Endothelial cell of umbilical vein (primary cell): ENCODE measurements at regions not wholly inside any gene's neighbourhood (a gene's known extent, or its start where the extent isn't known, plus 50 kb on each side); places are given as distances from the start of the nearest gene placed in this dataset.

Experiments used
- BruUV-seq: library from RNA; stranded (reverse); fragments of 400-500 nt; replicated peaks from 2 replicates; lab custom pipeline; 2021; lab: Mats Ljungman, UMichigan
- CTCF ChIA-PET: fragments of 300-600, 350-600 bp; sonication (Branson Sonifier 250); formaldehyde crosslinking; loops from one replicate; lab custom pipeline; 2021; ENCODE audit warnings: antibody characterized with exemption, inconsistent platforms; lab: Charles Lee
- POLR2A ChIA-PET: fragments of 300-600, 350-600 bp; sonication (Branson Sonifier 250); formaldehyde crosslinking; loops from one replicate; lab custom pipeline; 2021; ENCODE audit warnings: antibody characterized with exemption, inconsistent platforms; lab: Charles Lee
- DNase-seq: peaks from one replicate; pipeline ENCODE4 v3.0.0-alpha.2; 2011; ENCODE audit warnings: low read depth, low spot score
- FAIRE-seq: peaks from 2 replicates; lab custom pipeline; 2011; peaks lifted over from hg19 to GRCh38; lab: Jason Lieb, UNC
- H2AFZ ChIP-seq: 2 replicates; pipeline ENCODE4 v1.6.0; 2012; ENCODE audit warnings: low read depth, low read length, control low read depth, inconsistent platforms
- H3K27ac ChIP-seq: 2 replicates; pipeline ENCODE4 v1.5.1; 2011; ENCODE audit warnings: low read depth, mild to moderate bottlenecking, control low read depth, low read length, moderate library complexity; ENCODE audit not compliant: insufficient read depth
- H3K27me3 ChIP-seq, 2 experiments: 2 replicates each; pipeline versions ENCODE4 v1.6.0 to v1.6.1; 2011; ENCODE audit warnings: low read length in 2 of 2, mixed read lengths in 1 of 2; ENCODE audit not compliant: control insufficient read depth in 2 of 2, insufficient read depth in 2 of 2
- H3K36me3 ChIP-seq, 2 experiments: 2 replicates in 1 of 2; 3 replicates in 1 of 2; pipeline ENCODE4 v1.5.1; 2011; ENCODE audit warnings: low read length in 2 of 2, mild to moderate bottlenecking in 1 of 2, moderate library complexity in 1 of 2; ENCODE audit not compliant: control insufficient read depth in 2 of 2, insufficient read depth in 2 of 2; ENCODE audit errors: extremely low read depth in 1 of 2
- H3K4me1 ChIP-seq: 3 replicates; pipeline ENCODE4 v1.5.1; 2011; ENCODE audit warnings: mild to moderate bottlenecking, low read length; ENCODE audit not compliant: control insufficient read depth, insufficient read depth; ENCODE audit errors: extremely low read depth
- H3K4me2 ChIP-seq: 2 replicates; pipeline ENCODE4 v1.6.1; 2011; ENCODE audit warnings: low read length, control low read depth, mixed read lengths; ENCODE audit not compliant: insufficient read depth
- H3K4me3 ChIP-seq, 3 experiments: fragments of 200-600 bp in 1 of 3; sonication (generic), shearing (Covaris generic) in 1 of 3; replicated peaks in 1 of 3; 2 replicates each; pipeline ENCODE4 v1.5.1; 2011 to 2016; ENCODE audit warnings: control low read depth in 3 of 3, low read length in 3 of 3, mild to moderate bottlenecking in 2 of 3, inconsistent platforms in 1 of 3, low read depth in 1 of 3, moderate library complexity in 1 of 3; ENCODE audit not compliant: insufficient read depth in 1 of 3
- H3K79me2 ChIP-seq: 2 replicates; pipeline ENCODE4 v1.6.0; 2012; ENCODE audit warnings: low read length, inconsistent platforms; ENCODE audit not compliant: control insufficient read depth, insufficient read depth
- H3K9ac ChIP-seq: replicated peaks from 2 replicates; pipeline ENCODE3; 2011; ENCODE audit warnings: low read length, control low read depth; ENCODE audit not compliant: insufficient read depth; ENCODE audit errors: extremely low read depth
- H3K9me1 ChIP-seq: replicated peaks from 3 replicates; pipeline ENCODE4 v1.6.0; 2011; ENCODE audit warnings: mild to moderate bottlenecking, low read length; ENCODE audit not compliant: control insufficient read depth, insufficient read depth; ENCODE audit errors: extremely low read depth
- H3K9me3 ChIP-seq: replicated peaks from 2 replicates; pipeline ENCODE4 v1.5.1; 2012; ENCODE audit warnings: low read length, inconsistent platforms; ENCODE audit not compliant: control insufficient read depth, insufficient read depth
- H4K20me1 ChIP-seq: replicated peaks from 2 replicates; pipeline ENCODE3; 2011; ENCODE audit warnings: mild to moderate bottlenecking, low read length; ENCODE audit not compliant: control insufficient read depth, insufficient read depth; ENCODE audit errors: extremely low read depth
- EZH2 ChIP-seq: IDR thresholded peaks from 2 replicates; pipeline ENCODE4 v1.6.1; 2012; ENCODE audit warnings: borderline replicate concordance, low read depth, mild to moderate bottlenecking, moderate library complexity, low read length, inconsistent platforms; ENCODE audit not compliant: severe bottlenecking
- FOS ChIP-seq: IDR thresholded peaks from 2 replicates; pipeline ENCODE4 v1.6.1; 2011; ENCODE audit warnings: mild to moderate bottlenecking, low read length, moderate library complexity, borderline replicate concordance; ENCODE audit not compliant: insufficient read depth
- GATA2 ChIP-seq: IDR thresholded peaks from 2 replicates; pipeline ENCODE4 v1.7.0; 2011; ENCODE audit warnings: low read depth, mild to moderate bottlenecking, moderate library complexity, mixed read lengths, low read length; ENCODE audit not compliant: insufficient read length, insufficient read depth
- JUN ChIP-seq: IDR thresholded peaks from 2 replicates; pipeline ENCODE4 v1.6.1; 2011; ENCODE audit warnings: borderline replicate concordance, low read depth; ENCODE audit not compliant: insufficient read length, insufficient read depth
- MYC ChIP-seq: IDR thresholded peaks from one replicate; pipeline ENCODE4 v1.6.1; 2011; ENCODE audit warnings: mild to moderate bottlenecking, low read depth, low read length
- POLR2A ChIP-seq: IDR thresholded peaks from 2 replicates; pipeline ENCODE4 v1.6.1; 2012; ENCODE audit warnings: low read depth, mild to moderate bottlenecking, control low read depth, low read length
- POLR2AphosphoS5 ChIP-seq: IDR thresholded peaks from 2 replicates; pipeline ENCODE4 v1.6.1; 2012; ENCODE audit warnings: low read depth, mild to moderate bottlenecking, control low read depth, low read length, moderate library complexity; ENCODE audit not compliant: insufficient read depth
- dilution Hi-C: fragments of 300-500 bp; cut with MboI; formaldehyde crosslinking; loops from one replicate; pipeline ENCODE4 v1.15.0; 2019; ENCODE audit warnings: low sequenced_read_pairs; ENCODE audit not compliant: extremely low pct_ligation_motif_present
- intact Hi-C: fragments of 100-400 bp; cut with micrococcal nuclease; formaldehyde crosslinking; loops from one replicate; pipeline ENCODE4 v1.10.0; 2022
- TF ChIP-seq, protein P1 (sequence below), 2 donors: IDR thresholded peaks; 1 replicate in 1 of 2; 2 replicates in 1 of 2; pipeline ENCODE4 v1.5.1; 2011; ENCODE audit warnings: low read length in 2 of 2, mild to moderate bottlenecking in 2 of 2, moderate library complexity in 2 of 2, control low read depth in 1 of 2, inconsistent platforms in 1 of 2, low read depth in 1 of 2; ENCODE audit not compliant: insufficient read depth in 1 of 2; ENCODE audit errors: extremely low read depth in 1 of 2
- TF ChIP-seq, protein P2 (sequence below): IDR thresholded peaks from 2 replicates; pipeline ENCODE4 v1.6.1; 2011; ENCODE audit not compliant: insufficient read depth, insufficient read length

DNA sequence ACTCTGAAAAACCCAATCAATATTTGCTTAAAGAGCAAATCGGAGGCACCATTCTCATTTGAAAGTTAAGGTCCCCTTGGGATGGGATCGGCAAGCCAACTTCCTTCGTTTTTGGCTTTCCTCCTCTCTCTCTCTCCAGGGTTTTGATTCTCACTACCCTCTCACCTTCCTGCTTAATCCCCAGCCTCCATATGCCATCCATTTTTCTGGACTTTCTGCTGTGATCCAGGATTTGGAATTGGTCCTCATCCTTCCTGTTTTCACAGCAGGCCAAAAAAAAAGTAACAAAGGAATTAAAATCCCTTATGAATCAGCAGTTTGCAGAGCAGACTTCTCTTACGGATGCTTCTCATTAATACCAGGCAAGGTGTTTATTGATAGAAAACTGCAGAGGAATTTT lies 283.1 kb upstream of the TMTC4 start:
- FAIRE-seq (no peak), DNase-seq (no peak)
- Histone ChIP-seq H3K4me3 (no peak overlapping the region), H3K9me3 (no peaks in the 10 kb centered on the region), H2AFZ (no peak overlapping the region), H4K20me1 (no peaks in the 10 kb centered on the region), H3K79me2 (no peaks in the 10 kb centered on the region), H3K4me2 (no peak overlapping the region), H3K4me1 (no peaks in the 10 kb centered on the region), H3K27me3 (no peaks in the 10 kb centered on the region), H3K36me3 (no peaks in the 10 kb centered on the region), H3K9ac (no peak overlapping the region), H3K27ac (no peak overlapping the region), H3K9me1 (no peaks in the 10 kb centered on the region)
- CTCF ChIA-PET = no interaction called here
- TF ChIP-seq FOS = no peak
- no peak for TF ChIP-seq EZH2
- no peak for TF ChIP-seq JUN
- TF ChIP-seq GATA2 = no peak
- no peak for TF ChIP-seq POLR2A
- no peak for TF ChIP-seq POLR2AphosphoS5
- TF ChIP-seq, protein P1, sequence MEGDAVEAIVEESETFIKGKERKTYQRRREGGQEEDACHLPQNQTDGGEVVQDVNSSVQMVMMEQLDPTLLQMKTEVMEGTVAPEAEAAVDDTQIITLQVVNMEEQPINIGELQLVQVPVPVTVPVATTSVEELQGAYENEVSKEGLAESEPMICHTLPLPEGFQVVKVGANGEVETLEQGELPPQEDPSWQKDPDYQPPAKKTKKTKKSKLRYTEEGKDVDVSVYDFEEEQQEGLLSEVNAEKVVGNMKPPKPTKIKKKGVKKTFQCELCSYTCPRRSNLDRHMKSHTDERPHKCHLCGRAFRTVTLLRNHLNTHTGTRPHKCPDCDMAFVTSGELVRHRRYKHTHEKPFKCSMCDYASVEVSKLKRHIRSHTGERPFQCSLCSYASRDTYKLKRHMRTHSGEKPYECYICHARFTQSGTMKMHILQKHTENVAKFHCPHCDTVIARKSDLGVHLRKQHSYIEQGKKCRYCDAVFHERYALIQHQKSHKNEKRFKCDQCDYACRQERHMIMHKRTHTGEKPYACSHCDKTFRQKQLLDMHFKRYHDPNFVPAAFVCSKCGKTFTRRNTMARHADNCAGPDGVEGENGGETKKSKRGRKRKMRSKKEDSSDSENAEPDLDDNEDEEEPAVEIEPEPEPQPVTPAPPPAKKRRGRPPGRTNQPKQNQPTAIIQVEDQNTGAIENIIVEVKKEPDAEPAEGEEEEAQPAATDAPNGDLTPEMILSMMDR (IDR thresholded peaks at IDR 0.05; ENCODE audit: extremely low read depth in 1 of 2, insufficient read depth in 1 of 2, low read depth in 1 of 2, low read length in 2 of 2) = no peak
- TF ChIP-seq, protein P2, sequence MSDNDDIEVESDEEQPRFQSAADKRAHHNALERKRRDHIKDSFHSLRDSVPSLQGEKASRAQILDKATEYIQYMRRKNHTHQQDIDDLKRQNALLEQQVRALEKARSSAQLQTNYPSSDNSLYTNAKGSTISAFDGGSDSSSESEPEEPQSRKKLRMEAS = no peak
- no peak for TF ChIP-seq MYC
- intact Hi-C loops (no loop called here), dilution Hi-C loops (no loop called here)
- BruUV-seq = no TSS peak
- POLR2A ChIA-PET = no interaction called here
